Smooth muscle cell (in vitro differentiated cells): ENCODE measurements at regions not wholly inside any gene's neighbourhood (a gene's known extent, or its start where the extent isn't known, plus 50 kb on each side); places are given as distances from the start of the nearest gene placed in this dataset.

Experiments
- DNase-seq: peaks from one replicate; lab custom pipeline; 2025; ENCODE audit not compliant: unreplicated experiment; lab: John Stamatoyannopoulos, UW
- H2AFZ ChIP-seq: fragments of 200-600 bp; sonication (generic); 2 replicates; pipeline ENCODE4 v1.6.0; 2016; ENCODE audit warnings: antibody characterized with exemption, low read depth, mild to moderate bottlenecking
- H3F3A ChIP-seq: fragments of 200-600 bp; sonication (generic); 2 replicates; pipeline ENCODE4 v1.6.0; 2017; ENCODE audit warnings: antibody characterized with exemption, low read depth
- H3K27ac ChIP-seq: fragments of 200-600 bp; sonication (generic); 2 replicates; pipeline ENCODE4 v1.5.1; 2016; ENCODE audit warnings: low read depth, mild to moderate bottlenecking
- H3K27me3 ChIP-seq: fragments of 200-600 bp; sonication (generic); 2 replicates; pipeline ENCODE4 v1.6.1; 2016; ENCODE audit warnings: low read depth, mild to moderate bottlenecking
- H3K36me3 ChIP-seq: fragments of 200-600 bp; sonication (generic); 2 replicates; pipeline ENCODE4 v1.5.1; 2016; ENCODE audit warnings: low read depth
- H3K4me1 ChIP-seq: fragments of 200-600 bp; sonication (generic); 2 replicates; pipeline ENCODE4 v1.5.1; 2016; ENCODE audit warnings: low read depth
- H3K4me2 ChIP-seq: fragments of 200-600 bp; sonication (generic); 2 replicates; pipeline ENCODE4 v1.6.0; 2016; ENCODE audit warnings: mild to moderate bottlenecking
- H3K4me3 ChIP-seq: fragments of 200-600 bp; sonication (generic); 2 replicates; pipeline ENCODE4 v1.5.1; 2016; ENCODE audit warnings: mild to moderate bottlenecking
- H3K79me2 ChIP-seq: fragments of 200-600 bp; sonication (generic); 2 replicates; pipeline ENCODE4 v1.6.0; 2016; ENCODE audit warnings: low read depth, mild to moderate bottlenecking
- H3K9ac ChIP-seq: fragments of 200-600 bp; sonication (generic); 2 replicates; pipeline ENCODE4 v1.6.0; 2016; ENCODE audit warnings: low read depth
- H3K9me3 ChIP-seq: fragments of 200-600 bp; sonication (generic); replicated peaks from 2 replicates; pipeline ENCODE4 v1.5.1; 2016; ENCODE audit warnings: low read depth
- H4K20me1 ChIP-seq: fragments of 200-600 bp; sonication (generic); 2 replicates; pipeline ENCODE4 v1.6.0; 2016; ENCODE audit warnings: low read depth
- WGBS: methylation state at CpG from one replicate; pipeline ENCODE4 v1.1.7; 2016; ENCODE audit warnings: low lambda C conversion rate; 5-methylcytosine and 5-hydroxymethylcytosine counted together
- TF ChIP-seq, protein P1 (sequence below): fragments of 200-600 bp; sonication (generic); IDR thresholded peaks from 2 replicates; pipeline ENCODE4 v1.5.1; 2017; ENCODE audit warnings: borderline replicate concordance, mild to moderate bottlenecking, antibody characterized with exemption; ENCODE audit not compliant: insufficient read depth, poor library complexity, severe bottlenecking

DNA sequence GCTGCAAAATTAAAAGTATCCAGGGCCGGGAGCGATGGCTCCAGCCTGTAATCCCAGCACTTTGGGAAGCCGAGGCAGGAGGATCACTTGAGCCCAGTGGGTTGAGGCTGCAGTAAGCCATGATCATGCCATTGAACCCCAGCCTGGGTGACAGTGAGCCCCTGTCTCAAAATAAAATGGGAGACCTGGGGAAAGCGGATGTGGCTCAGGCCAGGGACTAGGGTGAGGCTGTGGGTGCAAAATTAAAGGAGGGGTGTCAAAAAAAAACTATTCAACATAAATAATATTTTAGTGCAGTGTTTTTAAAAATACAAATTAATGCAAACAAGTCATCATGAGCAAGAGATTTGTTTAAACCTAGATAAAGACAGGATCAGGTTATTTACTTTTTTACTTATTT, 100.1 kb upstream of the SLC45A1 start:
- Histone ChIP-seq H3K4me1 (peaks cover 32% of the 10 kb centered on the region), H3K36me3 (no peaks in the 10 kb centered on the region), H3F3A (peaks cover 20% of the 10 kb centered on the region), H4K20me1 (no peaks in the 10 kb centered on the region), H3K79me2 (no peaks in the 10 kb centered on the region), H3K27me3 (no peaks in the 10 kb centered on the region), H3K27ac (peak overlapping the region; percentile 62), H2AFZ (peak overlapping the region; percentile 84), H3K9ac (no peak overlapping the region), H3K4me2 (peak overlapping the region; percentile 83), H3K9me3 (no peaks in the 10 kb centered on the region), H3K4me3 (peak overlapping the region; percentile 40)
- WGBS: 78% methylated on average over 4 of the region's 4 CpGs
- DNase-seq: no peak
- TF ChIP-seq, protein P1, sequence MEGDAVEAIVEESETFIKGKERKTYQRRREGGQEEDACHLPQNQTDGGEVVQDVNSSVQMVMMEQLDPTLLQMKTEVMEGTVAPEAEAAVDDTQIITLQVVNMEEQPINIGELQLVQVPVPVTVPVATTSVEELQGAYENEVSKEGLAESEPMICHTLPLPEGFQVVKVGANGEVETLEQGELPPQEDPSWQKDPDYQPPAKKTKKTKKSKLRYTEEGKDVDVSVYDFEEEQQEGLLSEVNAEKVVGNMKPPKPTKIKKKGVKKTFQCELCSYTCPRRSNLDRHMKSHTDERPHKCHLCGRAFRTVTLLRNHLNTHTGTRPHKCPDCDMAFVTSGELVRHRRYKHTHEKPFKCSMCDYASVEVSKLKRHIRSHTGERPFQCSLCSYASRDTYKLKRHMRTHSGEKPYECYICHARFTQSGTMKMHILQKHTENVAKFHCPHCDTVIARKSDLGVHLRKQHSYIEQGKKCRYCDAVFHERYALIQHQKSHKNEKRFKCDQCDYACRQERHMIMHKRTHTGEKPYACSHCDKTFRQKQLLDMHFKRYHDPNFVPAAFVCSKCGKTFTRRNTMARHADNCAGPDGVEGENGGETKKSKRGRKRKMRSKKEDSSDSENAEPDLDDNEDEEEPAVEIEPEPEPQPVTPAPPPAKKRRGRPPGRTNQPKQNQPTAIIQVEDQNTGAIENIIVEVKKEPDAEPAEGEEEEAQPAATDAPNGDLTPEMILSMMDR: no peak

DNA sequence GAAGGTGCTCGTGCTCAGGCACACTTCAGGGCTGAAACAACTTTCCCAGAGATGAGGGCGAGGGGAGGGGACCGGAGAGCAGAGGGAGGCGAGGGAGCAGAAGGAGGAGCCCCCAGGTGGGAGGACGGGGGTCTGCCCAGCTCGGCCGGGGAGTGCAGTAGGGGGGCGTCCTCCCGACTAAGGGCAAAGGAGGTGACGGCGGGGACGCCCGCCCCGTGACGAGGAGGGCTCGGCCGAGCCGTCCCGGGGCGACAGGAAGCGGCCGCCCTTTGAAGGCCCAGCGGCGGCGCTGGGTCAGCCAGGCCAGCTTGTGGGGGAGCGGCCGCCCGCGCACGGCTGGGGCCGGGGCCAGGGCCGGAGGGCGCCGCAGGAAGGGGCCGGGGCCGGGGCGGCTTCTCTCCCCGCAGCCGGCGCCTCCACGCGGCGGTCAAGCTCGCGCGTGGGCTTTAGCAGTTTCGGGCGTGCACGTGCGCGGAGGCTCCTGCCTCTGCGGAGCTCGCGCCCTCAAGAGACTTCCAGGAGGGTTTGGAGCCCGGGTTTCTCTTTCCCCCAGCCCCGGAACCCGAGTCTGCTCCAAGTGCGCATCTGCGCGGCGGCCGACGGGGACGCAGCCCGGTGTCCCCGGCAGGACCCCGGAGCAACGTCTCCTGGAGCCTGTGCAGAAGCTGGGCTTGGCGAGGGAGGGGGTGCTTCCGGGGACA, 100.8 kb upstream of the SLC45A1 start:
- H3K9ac ChIP-seq: peak overlapping the region; percentile 7
- H2AFZ ChIP-seq: peak overlapping the region; percentile 84
- TF ChIP-seq, protein P1: no peak
- H3K27ac ChIP-seq: peak overlapping the region; percentile 62
- no peaks in the 10 kb centered on the region for H3K36me3 ChIP-seq
- H3K4me3 ChIP-seq: peak overlapping the region; percentile 40
- H3K79me2 ChIP-seq: no peaks in the 10 kb centered on the region
- WGBS: 13% methylated on average over 34 of the region's 70 CpGs
- H3K4me1 ChIP-seq: peaks cover 38% of the 10 kb centered on the region
- H3K4me2 ChIP-seq: peak overlapping the region; percentile 83
- no peak for DNase-seq
- H3F3A ChIP-seq: peaks cover 26% of the 10 kb centered on the region
- H3K9me3 ChIP-seq: no peaks in the 10 kb centered on the region
- no peaks in the 10 kb centered on the region for H4K20me1 ChIP-seq
- no peaks in the 10 kb centered on the region for H3K27me3 ChIP-seq

DNA sequence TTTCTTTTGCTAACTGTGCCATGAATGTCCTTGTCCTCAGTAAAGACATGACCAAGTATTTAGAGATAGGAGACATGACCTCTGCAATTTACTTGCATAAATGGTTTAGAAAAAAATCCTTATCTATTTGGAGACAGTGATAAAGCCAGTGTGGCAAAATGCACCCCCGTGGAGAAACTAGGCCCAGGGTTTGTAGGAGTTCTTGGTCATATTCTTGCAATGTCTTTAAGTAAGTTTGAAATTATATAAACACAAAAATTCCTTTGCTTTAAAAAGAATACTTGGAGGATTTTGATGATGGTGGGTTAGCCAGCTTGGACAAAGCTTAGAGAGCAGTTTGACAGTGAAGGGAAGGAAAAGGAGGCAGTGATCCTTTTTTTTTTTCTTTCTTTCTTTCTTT, 101.9 kb upstream of the SLC45A1 start:
- Histone ChIP-seq H3K27me3 (no peaks in the 10 kb centered on the region), H3K4me3 (no peak overlapping the region), H3K9ac (no peak overlapping the region), H2AFZ (no peak overlapping the region), H3K79me2 (no peaks in the 10 kb centered on the region), H3K36me3 (no peaks in the 10 kb centered on the region), H3K27ac (peak overlapping the region; percentile 62), H3K4me1 (peaks cover 40% of the 10 kb centered on the region), H3F3A (peaks cover 27% of the 10 kb centered on the region), H3K4me2 (peak overlapping the region; percentile 34), H4K20me1 (no peaks in the 10 kb centered on the region), H3K9me3 (no peaks in the 10 kb centered on the region)
- no peak for DNase-seq
- 6% methylated on average over 1 of the region's 1 CpG for WGBS
- TF ChIP-seq, protein P1: no peak
